HT1080 (cell line): ENCODE measurements at regions not wholly inside any gene's neighbourhood (a gene's known extent, or its start where the extent isn't known, plus 50 kb on each side); places are given as distances from the start of the nearest gene placed in this dataset.
A peak's percentile ranks its signal among the peaks of the same experiment; 100 is the strongest.

ENCODE experiments used
- DNase-seq: peaks from one replicate; pipeline ENCODE4 v3.0.0-alpha.2; 2015; ENCODE audit warnings: low read depth

- DNase-seq, result no peak
Measured at GRCh38 chr18:14905350-14905749, 157.4 kb downstream of the ANKRD30B start.

- DNase-seq, result no peak
Measured at GRCh38 chr18:14905979-14906378, 158.0 kb downstream of the ANKRD30B start.

- DNase-seq, result no peak
Measured at GRCh38 chr18:14907420-14907819, 159.4 kb downstream of the ANKRD30B start.

- no peak for DNase-seq
Measured at GRCh38 chr18:14908541-14908940, 160.6 kb downstream of the ANKRD30B start.

- DNase-seq, result no peak
Measured at GRCh38 chr18:14912967-14913366, 165.0 kb downstream of the ANKRD30B start.

GRCh38 chr18:14914121-14914520 lies 166.1 kb downstream of the ANKRD30B start:
- DNase-seq, result peak; percentile 51

GRCh38 chr18:14914771-14915170 lies 166.8 kb downstream of the ANKRD30B start:
- DNase-seq, result peak; percentile 20

- no peak for DNase-seq
Measured at GRCh38 chr18:14916181-14916580, 168.2 kb downstream of the ANKRD30B start.

GRCh38 chr18:14916851-14917250 lies 168.9 kb downstream of the ANKRD30B start:
- no peak for DNase-seq

- DNase-seq, result no peak
Measured at GRCh38 chr18:14917311-14917710, 169.3 kb downstream of the ANKRD30B start.

GRCh38 chr18:14919666-14920065 lies 171.7 kb downstream of the ANKRD30B start:
- DNase-seq, result no peak

- no peak for DNase-seq
Measured at GRCh38 chr18:14921031-14921430, 173.1 kb downstream of the ANKRD30B start.

- DNase-seq, result no peak
Measured at GRCh38 chr18:14921547-14921946, 173.6 kb downstream of the ANKRD30B start.

GRCh38 chr18:14922031-14922430 lies 174.1 kb downstream of the ANKRD30B start:
- DNase-seq, result no peak

- DNase-seq, result no peak
Measured at GRCh38 chr18:14922965-14923565, 175.1 kb downstream of the ANKRD30B start.

- DNase-seq, result peak; percentile 0
Measured at GRCh38 chr18:14924226-14924625, 176.3 kb downstream of the ANKRD30B start.

- no peak for DNase-seq
Measured at GRCh38 chr18:14925281-14925709, 177.3 kb downstream of the ANKRD30B start.

GRCh38 chr18:14927701-14928100 lies 179.7 kb downstream of the ANKRD30B start:
- DNase-seq, result no peak

GRCh38 chr18:14928396-14928795 lies 180.4 kb downstream of the ANKRD30B start:
- DNase-seq, result no peak

- no peak for DNase-seq
Measured at GRCh38 chr18:14930076-14930475, 182.1 kb downstream of the ANKRD30B start.

- no peak for DNase-seq
Measured at GRCh38 chr18:14930576-14930975, 182.6 kb downstream of the ANKRD30B start.

GRCh38 chr18:14933049-14933851 lies 185.3 kb downstream of the ANKRD30B start:
- no peak for DNase-seq

- no peak for DNase-seq
Measured at GRCh38 chr18:14933964-14934363, 186.0 kb downstream of the ANKRD30B start.
